ENCODE measurements at regions not wholly inside any gene's neighbourhood (a gene's known extent, or its start where the extent isn't known, plus 50 kb on each side); places are given as distances from the start of the nearest gene placed in this dataset.

- DNase-seq (ENCODE audit: low read depth), result no peak
- TF ChIP-seq CTCF (IDR thresholded peaks at IDR 0.05; ENCODE audit: control insufficient read depth, extremely low read depth, insufficient read depth), result no peak
- no peak overlapping the region for H3K4me3 ChIP-seq (ENCODE audit: low read depth, low read length)
Measured at GRCh38 chr9:19732441-19732951, 56.3 kb downstream of the SLC24A2 start.

GRCh38 chr9:19728101-19728500, 60.7 kb downstream of the SLC24A2 start:
- DNase-seq (ENCODE audit: low read depth), result no peak
- no peak for TF ChIP-seq CTCF (IDR thresholded peaks at IDR 0.05; ENCODE audit: control insufficient read depth, extremely low read depth, insufficient read depth)
- H3K4me3 ChIP-seq (ENCODE audit: low read depth, low read length), result no peak overlapping the region

GRCh38 chr9:19725970-19726369, 62.9 kb downstream of the SLC24A2 start:
- DNase-seq (ENCODE audit: low read depth), result no peak
- H3K4me3 ChIP-seq (ENCODE audit: low read depth, low read length), result no peak overlapping the region
- no peak for TF ChIP-seq CTCF (IDR thresholded peaks at IDR 0.05; ENCODE audit: control insufficient read depth, extremely low read depth, insufficient read depth)

- DNase-seq (ENCODE audit: low read depth), result peak; percentile 8
- TF ChIP-seq CTCF (IDR thresholded peaks at IDR 0.05; ENCODE audit: control insufficient read depth, extremely low read depth, insufficient read depth), result no peak
- H3K4me3 ChIP-seq (ENCODE audit: low read depth, low read length), result no peak overlapping the region
Measured at GRCh38 chr9:19720377-19720776, 68.5 kb downstream of the SLC24A2 start.

GRCh38 chr9:19703702-19704101, 85.1 kb downstream of the SLC24A2 start:
- no peak for DNase-seq (ENCODE audit: low read depth)
- TF ChIP-seq CTCF (IDR thresholded peaks at IDR 0.05; ENCODE audit: control insufficient read depth, extremely low read depth, insufficient read depth), result no peak
- H3K4me3 ChIP-seq (ENCODE audit: low read depth, low read length), result no peak overlapping the region

- H3K4me3 ChIP-seq (ENCODE audit: low read depth, low read length), result no peak overlapping the region
- no peak for TF ChIP-seq CTCF (IDR thresholded peaks at IDR 0.05; ENCODE audit: control insufficient read depth, extremely low read depth, insufficient read depth)
- DNase-seq (ENCODE audit: low read depth), result no peak
Measured at GRCh38 chr9:19701991-19702390, 86.8 kb downstream of the SLC24A2 start.

- DNase-seq (ENCODE audit: low read depth), result no peak
- TF ChIP-seq CTCF (IDR thresholded peaks at IDR 0.05; ENCODE audit: control insufficient read depth, extremely low read depth, insufficient read depth), result no peak
- no peak overlapping the region for H3K4me3 ChIP-seq (ENCODE audit: low read depth, low read length)
Measured at GRCh38 chr9:19701274-19701673, 87.6 kb downstream of the SLC24A2 start.

Data from LNCaP clone FGC (cell line).